MM.1S (cell line): ENCODE measurements at regions not wholly inside any gene's neighbourhood (a gene's known extent, or its start where the extent isn't known, plus 50 kb on each side); places are given as distances from the start of the nearest gene placed in this dataset.

ENCODE experiments used
- EZH2 ChIP-seq: fragments of 300-600 bp; sonication (generic); optimal IDR thresholded peaks from 2 replicates; pipeline ENCODE3; 2017; ENCODE audit warnings: low read depth, mild to moderate bottlenecking, antibody characterized with exemption, low read length, mixed read lengths
- EZH2phosphoT487 ChIP-seq: fragments of 300-600 bp; sonication (generic); IDR thresholded peaks from 2 replicates; pipeline ENCODE4 v1.6.1; 2018; ENCODE audit warnings: antibody characterized with exemption, low read length
- TF ChIP-seq, protein P1 (sequence below): fragments of 300-600 bp; sonication (generic); IDR thresholded peaks from 2 replicates; pipeline ENCODE4 v1.5.1; 2016; ENCODE audit warnings: antibody characterized with exemption, low read length, mixed read lengths

DNA sequence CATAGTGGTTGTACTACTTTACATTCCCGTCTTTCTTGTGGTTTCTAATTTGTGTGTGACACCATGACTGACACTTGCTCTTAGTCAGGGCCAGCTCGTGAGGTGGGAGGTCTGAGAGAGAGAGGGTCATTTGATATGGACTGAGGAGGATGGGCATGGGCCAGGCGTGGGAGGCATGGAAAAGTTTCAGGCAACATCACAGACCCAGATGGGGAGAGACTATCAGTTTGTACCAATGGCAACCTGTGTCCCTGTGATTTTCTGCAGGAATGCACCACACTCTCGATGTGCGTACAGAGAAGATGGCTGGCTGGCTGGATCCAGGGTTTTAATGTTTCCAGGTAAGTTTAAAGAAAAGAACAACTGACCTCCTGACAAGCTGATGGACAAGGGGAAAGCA is 273.6 kb downstream of the CYRIA start:
- TF ChIP-seq, protein P1, sequence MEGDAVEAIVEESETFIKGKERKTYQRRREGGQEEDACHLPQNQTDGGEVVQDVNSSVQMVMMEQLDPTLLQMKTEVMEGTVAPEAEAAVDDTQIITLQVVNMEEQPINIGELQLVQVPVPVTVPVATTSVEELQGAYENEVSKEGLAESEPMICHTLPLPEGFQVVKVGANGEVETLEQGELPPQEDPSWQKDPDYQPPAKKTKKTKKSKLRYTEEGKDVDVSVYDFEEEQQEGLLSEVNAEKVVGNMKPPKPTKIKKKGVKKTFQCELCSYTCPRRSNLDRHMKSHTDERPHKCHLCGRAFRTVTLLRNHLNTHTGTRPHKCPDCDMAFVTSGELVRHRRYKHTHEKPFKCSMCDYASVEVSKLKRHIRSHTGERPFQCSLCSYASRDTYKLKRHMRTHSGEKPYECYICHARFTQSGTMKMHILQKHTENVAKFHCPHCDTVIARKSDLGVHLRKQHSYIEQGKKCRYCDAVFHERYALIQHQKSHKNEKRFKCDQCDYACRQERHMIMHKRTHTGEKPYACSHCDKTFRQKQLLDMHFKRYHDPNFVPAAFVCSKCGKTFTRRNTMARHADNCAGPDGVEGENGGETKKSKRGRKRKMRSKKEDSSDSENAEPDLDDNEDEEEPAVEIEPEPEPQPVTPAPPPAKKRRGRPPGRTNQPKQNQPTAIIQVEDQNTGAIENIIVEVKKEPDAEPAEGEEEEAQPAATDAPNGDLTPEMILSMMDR, result no peak
- TF ChIP-seq EZH2 (no peak), EZH2phosphoT487 (no peak)
